GM20431 (cell line): ENCODE measurements at regions not wholly inside any gene's neighbourhood (a gene's known extent, or its start where the extent isn't known, plus 50 kb on each side); places are given as distances from the start of the nearest gene placed in this dataset.
"Not testable (repeated sequence)": the region's sequence is repeated elsewhere in the genome, so short reads cannot be mapped to it uniquely, and the experiment has no call there.

Experiments
- in situ Hi-C: fragments of 300-500 bp; cut with MseI, MboI; formaldehyde crosslinking; loops from one replicate; pipeline ENCODE4 v1.15.0; 2020; ENCODE audit warnings: low sequenced_read_pairs; ENCODE audit not compliant: unreplicated experiment

DNA sequence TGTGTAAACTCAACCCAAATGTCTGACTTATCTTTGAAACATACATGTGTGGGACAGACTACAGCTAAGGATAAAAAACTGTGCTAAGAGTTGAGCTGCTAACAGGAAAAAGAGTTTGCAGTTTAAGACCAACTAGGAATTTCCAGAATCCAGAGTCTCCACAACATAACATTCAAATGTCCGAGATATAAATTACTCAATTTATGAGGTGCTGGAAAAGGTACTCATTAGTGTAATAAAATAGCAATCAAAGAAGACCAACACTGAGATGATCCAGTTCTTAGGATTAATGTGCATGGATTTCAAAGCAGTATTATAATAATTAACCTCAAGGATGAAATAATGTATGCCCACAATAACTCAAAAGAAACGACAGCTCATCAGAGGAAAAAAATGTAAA is 426.5 kb upstream of the KCNMB2 start:
- in situ Hi-C loops: no loop called here

DNA sequence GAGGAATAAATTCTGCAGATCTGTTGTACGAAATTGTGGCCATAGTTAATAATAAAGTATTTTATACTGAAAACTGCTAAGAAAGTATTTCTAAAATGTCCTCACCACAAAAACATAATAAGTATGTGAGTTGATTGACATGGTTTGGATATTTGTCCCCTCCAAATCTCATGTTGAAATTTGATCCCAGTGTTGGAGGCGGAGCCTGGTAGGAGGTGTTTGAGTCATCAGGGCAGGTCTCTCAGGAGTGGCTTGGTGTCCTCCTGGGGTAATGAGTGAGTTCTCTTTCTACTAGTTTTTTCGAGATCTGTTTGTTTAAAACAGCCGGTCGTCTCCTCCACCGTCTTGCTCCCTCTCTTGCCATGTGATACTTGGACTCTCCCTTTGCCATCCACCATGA is 424.1 kb upstream of the KCNMB2 start:
- in situ Hi-C loops: no loop called here

DNA sequence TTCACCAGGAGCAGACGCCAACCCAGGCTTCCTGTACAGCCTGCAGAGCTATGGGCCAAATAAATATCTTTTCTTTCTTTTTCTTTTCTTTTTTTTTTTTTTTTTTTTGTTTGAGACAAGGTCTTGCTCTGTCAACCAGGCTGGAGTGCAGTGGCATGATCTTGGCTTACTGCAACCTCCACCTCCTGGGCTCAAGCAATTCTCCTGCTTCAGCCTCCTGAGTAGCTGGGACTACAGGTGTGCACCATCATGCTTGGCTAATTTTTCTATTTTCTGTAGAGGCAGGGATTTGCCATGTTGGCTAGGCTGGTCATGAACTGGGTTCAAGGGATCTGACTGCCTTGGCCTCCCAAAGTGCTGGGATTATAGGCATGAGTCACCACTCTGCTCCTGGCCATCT is 423.7 kb upstream of the KCNMB2 start:
- in situ Hi-C loops: not testable (repeated sequence)

DNA sequence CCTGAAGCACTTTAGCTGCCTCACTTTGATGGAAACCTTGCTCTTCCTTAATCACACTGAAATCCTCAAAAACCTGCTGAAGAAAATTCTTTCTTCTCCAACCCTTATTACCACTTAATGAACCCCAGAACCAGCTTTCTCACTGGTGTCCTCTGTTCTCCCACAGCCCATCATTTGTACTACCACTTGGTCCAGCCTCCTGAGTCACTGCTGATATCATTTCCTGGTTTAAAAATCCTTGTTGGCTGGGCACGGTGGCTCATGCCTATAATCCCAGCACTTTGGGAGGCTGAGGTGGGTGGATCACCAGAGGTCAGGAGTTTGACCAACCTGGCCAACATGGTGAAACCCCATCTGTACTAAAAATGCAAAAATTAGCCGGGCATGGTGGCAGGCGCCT is 418.6 kb upstream of the KCNMB2 start:
- in situ Hi-C loops: no loop called here

DNA sequence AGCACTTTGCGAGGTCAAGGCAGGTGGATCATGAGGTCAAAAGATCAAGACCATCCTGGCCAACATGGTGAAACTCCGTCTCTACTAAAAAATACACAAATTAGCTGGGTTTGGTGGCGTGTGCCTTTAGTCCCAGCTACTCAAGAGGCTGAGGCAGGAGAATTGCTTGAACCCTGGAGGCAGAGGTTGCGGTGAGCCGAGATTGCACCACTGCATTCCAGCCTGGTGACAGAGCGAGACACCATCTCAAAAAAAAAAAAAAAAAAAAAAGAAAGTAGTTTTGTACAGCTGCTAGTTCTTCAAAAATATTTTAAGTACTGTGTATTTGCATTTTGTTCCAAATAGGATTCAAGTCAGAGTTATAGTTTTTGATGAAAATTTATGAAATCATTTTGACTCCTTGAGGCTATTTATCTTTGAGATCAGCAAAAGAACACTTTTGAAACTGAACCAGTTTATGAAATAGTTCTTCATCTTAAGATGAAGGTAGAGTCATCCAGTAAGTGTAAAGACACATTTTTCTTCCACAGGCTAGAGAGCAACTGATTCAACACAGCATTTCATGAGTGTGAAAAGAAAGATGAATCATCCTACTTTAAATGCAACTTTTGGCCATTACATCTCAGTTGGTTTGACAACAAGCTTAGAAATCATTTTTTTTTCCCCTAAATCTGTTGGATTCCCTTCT is 416.5 kb upstream of the KCNMB2 start:
- in situ Hi-C loops: not testable (repeated sequence)

DNA sequence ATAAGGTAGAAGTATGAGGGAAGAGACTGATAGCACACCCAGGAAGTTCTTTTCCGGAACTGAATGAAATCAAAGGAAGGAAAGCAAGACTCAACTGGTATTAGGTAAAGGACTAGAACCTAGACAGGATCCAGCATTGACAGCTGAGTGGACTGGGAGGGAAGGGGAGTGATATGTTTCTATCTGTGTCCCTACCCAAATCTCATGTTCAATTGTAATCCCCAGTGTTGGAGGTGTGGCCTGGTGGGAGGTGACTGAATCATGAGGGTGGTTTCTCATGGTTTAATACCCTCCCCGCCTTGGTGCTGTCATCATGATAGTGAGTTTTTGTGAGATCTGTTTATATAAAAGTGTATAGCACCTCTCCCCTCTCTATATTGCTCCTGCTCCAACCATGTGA is 415.9 kb upstream of the KCNMB2 start:
- in situ Hi-C loops: no loop called here

DNA sequence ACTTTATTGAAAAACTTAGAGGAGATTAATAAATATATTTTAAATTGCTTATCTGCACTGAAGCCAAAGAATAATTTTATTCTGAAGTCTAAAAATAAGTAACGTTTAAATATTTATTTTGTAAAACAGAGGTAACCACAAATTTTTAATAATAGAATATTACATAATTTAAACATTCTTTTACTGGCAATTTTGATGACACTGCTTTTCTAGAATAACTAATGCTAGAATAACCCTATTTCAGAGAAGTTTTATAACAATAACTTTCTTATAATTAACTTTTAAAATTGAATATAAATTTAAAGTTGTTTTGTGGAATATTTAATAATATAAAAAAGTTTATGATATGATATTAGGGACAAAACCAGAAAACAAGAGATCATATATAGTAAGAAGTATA is 409.6 kb upstream of the KCNMB2 start:
- in situ Hi-C loops: no loop called here

DNA sequence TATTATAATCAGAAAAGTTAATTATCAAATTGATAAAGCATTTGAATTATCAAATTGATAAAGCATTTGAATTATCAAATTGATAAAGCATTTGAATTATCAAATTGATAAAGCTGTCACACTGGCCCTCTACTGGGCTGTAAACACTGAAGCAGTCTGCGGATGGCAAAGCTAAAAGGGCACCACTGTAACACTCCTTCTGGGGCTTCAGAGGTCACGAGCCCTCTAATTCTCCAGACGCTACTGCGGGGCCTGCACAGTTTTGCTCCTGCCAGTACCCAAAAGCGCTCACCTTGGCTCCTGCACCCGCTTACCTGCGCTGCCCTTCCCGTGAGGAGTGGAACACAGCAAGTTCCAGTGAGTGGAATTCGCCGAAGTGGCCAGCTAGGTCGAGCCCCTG is 409.0 kb upstream of the KCNMB2 start:
- in situ Hi-C loops: no loop called here

DNA sequence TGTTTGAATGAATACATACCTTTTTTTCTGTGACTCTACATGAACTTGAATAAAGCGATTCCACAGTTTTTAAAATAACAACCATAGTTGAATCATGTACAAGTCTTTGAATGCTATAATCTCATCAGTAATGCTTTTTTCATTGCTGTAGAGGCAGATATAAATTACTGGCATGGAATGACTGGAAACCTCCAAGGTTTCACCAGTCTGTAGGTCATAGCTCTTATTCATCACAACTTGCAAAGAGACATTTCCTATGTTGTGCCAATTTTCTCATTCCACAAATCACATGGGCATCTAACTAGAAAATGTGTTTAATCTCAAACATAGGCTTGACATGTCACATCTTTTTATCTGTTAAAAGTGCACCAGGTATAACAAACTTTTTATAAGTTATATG is 407.1 kb upstream of the KCNMB2 start:
- in situ Hi-C loops: no loop called here

DNA sequence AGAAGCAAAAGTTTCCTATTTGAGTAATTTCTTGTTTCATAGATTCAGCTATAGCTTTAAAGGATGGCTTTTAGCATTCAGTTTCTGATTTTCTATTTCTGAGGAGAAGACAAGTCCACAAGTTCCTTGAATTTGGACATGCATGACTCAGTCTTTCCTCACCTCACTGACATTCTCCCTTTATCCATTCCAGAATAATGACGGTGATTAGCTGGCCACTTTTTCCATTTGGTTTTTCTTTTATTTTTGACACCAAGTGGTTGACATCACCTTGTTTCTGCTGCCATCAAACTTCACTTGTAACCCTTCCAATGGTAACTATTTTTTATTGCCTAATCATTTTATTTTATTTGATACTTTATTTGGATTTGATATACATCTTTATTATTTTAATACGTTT is 404.4 kb upstream of the KCNMB2 start:
- in situ Hi-C loops: no loop called here

DNA sequence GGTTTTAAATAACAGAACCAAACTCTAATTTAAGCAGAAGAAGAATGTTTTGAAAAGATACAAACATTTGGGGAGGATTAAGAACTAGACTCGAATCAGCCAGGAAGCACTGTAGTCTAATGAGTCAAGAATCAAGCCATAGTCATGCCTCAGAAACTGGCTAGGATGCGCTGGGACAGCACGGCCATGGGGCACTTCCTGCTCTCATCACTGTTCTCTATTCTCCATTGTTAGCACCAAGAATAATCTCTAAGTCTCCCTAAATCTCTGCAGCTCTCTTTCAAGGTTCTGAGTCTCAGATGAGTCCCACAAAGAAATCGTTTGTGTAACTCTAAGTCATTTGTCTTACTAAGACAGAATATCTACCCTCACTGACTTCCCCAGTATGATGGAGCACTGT is 399.0 kb upstream of the KCNMB2 start:
- in situ Hi-C loops: no loop called here

DNA sequence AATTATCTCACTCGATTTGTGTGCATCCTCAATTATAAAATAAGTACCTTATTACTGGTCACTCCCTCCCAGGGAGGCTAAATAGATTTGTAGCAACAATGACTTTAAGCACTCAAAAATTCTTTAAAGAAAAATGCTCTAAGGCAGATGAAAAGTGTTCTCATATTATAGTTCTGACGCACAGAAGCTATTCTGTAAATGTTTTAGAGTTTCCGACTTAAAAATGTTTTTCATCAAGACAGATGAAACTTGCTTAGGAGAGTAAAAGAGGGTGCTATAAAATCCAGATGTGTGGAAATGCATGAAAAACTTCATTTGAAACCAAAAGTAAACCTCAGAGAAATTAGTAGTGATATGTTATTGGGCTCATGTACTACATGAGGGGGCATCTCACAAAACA is 398.4 kb upstream of the KCNMB2 start:
- in situ Hi-C loops: no loop called here

DNA sequence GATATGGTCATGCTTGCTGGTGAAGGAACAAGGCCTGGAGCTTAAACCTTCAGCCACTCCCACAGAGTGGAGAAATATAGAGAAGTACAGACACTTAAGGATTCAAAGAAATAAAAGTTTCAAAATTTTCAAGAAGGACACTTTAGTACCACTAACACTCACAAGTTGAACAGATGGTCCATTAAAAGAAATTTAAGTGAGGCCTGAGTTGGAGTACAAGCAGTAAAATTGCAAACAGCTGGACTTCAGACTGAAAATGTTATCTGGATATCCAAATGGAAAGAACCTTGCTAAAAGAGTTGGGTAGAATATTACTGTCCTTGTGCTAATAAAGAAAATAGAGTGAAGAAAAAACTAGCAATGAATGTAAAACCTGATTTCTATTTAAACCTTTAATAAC is 397.1 kb upstream of the KCNMB2 start:
- in situ Hi-C loops: no loop called here

DNA sequence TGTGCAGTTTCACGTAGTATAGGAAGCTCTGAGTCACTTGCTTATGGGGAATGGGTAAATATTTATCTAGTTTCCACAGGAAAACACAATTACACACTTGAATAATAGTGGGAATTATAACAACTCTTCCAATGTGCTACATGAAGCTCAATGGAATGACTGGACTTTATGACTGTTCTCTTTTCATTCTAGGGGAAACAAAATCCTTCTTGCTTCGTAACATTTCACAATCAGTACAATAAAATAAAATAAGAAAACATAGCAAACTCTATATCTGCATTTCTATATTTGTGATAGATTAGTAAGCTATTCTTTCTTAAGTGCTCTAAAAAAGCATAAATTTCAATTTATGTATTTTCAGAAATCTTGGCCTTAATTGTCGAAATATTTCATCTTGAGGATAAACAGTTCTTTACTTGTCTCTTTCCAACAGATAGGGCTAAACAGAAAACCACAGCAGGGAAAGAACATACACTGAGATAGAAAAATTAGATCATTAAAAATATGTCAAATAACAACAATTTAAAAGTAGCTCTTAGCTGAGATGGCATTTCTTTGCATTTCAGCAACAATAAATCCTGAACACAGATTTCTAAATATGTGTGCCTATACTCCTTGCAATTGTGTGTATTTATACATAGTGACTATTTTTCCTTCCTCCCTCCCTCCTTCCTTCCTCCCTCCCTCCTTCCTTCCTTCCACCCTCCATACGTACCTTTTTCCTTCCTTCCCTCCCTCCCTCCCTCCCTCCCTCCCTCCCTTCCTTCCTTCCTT is 395.5 kb upstream of the KCNMB2 start:
- in situ Hi-C loops: no loop called here

DNA sequence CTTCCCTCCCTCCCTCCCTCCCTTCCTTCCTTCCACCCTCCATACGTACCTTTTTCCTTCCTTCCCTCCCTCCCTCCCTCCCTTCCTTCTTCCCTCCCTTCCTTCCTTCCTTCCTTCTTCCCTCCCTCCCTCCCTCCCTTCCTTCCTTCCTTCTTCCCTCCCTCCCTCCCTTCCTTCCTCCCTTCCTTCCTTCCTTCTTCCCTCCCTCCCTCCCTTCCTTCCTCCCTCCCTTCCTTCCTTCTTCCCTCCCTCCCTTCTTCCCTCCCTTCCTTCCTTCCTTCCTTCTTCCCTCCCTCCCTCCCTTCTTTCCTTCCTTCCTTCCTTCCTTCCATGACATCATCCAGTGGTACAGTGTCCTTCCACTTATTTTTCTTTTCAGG is 394.9 kb upstream of the KCNMB2 start:
- in situ Hi-C loops: not testable (repeated sequence)

DNA sequence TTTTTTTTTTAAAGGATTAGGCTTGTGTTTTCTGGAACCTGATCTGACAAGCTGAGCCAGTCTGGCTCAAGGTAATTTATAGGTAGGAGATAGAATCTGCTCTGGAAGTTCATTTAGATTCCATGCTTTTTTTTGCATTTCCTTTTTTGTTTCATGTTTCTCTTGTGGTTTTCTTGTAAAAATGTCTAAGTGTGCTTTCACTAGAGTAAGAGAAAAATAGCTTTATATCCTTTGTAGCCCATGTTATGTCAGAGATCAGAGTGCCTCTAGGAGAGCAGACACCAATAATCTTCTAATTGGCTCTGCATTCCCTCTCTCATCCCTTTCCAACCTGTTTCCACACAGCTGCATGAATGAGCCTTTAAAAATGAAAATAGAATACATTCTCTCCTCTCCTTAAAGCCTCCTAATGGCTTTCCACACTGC is 389.8 kb upstream of the KCNMB2 start:
- in situ Hi-C loops: no loop called here

DNA sequence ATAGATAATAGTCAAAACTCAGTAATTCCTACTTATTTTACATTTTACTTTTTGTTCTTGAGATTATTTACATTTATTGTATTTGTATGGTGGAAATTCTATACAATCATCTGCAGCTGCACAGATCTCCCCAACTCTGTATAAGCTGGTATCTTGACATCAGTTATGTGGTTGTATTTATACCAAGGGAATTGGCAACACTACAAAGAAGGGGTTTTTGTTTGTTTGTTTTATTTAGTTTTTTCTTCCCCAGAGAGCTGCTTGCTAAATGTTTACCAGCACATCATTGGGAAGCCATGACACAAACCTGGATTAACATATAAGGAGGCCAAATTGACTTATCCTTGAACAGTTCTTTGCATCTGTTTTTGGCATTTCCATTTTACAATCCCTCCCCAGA is 389.2 kb upstream of the KCNMB2 start:
- in situ Hi-C loops: no loop called here

DNA sequence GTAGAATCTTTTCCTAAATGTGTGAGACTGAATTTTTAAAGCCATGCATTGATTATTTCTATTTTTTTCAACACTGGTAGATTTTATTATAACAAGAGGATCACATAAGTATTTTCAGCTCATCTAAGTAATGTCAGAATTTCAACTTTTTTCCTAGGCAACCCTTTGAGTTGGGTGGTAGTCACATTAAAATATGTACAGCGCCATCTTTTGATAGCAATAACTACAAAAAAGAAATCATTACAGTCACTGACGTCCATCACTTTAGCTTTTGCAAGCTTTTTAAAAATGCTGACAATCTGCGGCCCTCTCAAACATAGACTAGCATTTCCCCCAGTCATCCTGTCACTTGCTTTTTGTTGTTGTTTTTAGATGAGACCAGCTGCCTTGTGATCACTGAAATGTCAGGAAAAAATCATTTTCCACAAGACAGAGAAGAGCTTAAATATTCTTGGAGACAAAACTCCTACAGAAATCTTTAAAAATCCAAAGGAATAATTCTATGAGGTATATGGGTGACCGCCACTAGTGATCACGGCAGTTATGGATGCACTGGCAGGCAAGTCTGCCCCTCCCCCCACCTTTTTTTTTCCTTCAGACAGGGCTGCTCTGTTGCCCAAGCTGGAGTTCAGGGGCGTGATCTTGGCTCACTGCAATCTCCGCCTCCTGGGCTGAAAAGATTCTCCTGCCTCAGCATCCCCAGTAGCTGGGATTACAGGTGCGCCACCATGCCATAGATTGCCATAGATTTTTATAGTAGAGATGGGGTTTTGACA is 384.0 kb upstream of the KCNMB2 start:
- in situ Hi-C loops: no loop called here

DNA sequence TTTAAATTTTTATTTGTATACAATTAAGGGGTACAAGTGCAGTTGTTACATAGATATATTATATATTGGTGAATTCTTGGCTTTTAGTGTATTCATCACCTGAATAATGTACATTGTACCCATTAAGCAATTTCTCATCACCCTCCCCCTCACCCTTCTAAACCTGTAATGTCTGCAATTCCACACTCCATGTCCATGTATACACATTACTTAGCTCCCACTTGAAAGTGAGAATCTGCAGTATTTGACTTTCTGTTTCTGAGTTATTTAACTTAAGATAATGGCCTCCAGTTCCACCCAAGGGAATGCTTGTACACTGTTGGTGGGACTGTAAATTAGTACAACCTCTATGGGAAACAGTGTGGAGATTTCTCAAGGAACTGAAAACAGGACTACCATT is 383.2 kb upstream of the KCNMB2 start:
- in situ Hi-C loops: no loop called here

DNA sequence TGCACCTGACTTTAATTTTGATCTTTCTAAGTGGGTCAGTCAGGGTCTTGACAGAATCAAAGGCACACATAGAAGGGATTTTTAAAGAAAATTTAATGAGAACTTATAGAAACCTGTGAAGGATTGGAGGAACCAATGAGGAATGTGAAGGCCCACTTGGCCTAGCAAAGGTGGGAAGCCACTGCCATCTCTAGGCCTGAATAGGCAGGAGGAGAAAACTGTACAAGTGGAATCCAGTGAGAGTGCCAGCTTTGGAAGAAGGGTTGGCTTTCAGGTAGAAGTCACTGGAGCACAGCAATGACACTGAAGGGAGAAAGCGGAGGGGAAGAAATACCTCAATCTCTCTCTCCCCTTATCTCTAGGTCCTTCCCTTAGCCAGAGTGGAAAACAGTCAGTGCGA is 380.7 kb upstream of the KCNMB2 start:
- in situ Hi-C loops: no loop called here

DNA sequence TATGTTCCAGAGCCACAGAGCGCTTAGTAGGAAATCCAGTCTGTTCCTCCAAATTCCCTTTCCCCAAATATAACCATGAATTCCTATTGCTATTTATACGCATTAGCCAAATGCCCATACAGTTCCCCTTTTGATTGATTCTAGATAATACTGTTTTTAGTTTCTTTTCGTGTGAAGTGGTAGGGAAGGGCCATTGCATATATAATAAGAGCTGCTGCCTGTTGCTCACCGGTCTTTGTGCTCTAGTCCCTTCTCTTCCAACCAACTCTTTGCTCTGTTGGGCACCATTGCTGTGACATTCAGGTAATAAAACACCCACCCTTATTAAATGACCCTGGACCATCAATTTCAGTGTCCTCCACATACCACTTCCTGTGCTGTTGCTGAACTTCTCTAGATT is 379.9 kb upstream of the KCNMB2 start:
- in situ Hi-C loops: no loop called here
